ENCODE measurements at regions not wholly inside any gene's neighbourhood (a gene's known extent, or its start where the extent isn't known, plus 50 kb on each side); places are given as distances from the start of the nearest gene placed in this dataset.

GRCh38 chr19:30305346-30306060 lies 66.7 kb upstream of the ZNF536 start (continued):
- TF ChIP-seq EP300 (IDR thresholded peaks at IDR 0.05; ENCODE audit: borderline replicate concordance in 1 of 2, low read depth in 2 of 2, low read length in 2 of 2) (no peak), TCF12 (IDR thresholded peaks at IDR 0.05; ENCODE audit: low read depth, low read length) (no peak), CREB1 (IDR thresholded peaks at IDR 0.05) (no peak), SIX5 (IDR thresholded peaks at IDR 0.05; ENCODE audit: low read depth, low read length) (no peak), CHD2 (IDR thresholded peaks at IDR 0.05; ENCODE audit: low read length) (no peak), MAX (IDR thresholded peaks at IDR 0.05) (no peak), KDM4A (IDR thresholded peaks at IDR 0.05; ENCODE audit: low read depth, low read length, severe bottlenecking) (no peak)

Measured in H1 (cell line).